ENCODE measurements at regions not wholly inside any gene's neighbourhood (a gene's known extent, or its start where the extent isn't known, plus 50 kb on each side); places are given as distances from the start of the nearest gene placed in this dataset.

- Histone ChIP-seq H3K36me3 (replicated peaks) (no peaks in the 10 kb centered on the region), H3K4me1 (no peaks in the 10 kb centered on the region), H3K9me3 (no peaks in the 10 kb centered on the region), H3K4me3 (no peak overlapping the region), H3K27me3 (ENCODE audit: low read depth) (no peaks in the 10 kb centered on the region)
- DNase-seq (ENCODE audit: low spot score in 2 of 2) = no peak
- in situ Hi-C loops (cut with MboI; ENCODE audit: low sequenced_read_pairs) = no loop called here
Measured at GRCh38 chr7:148472406-148472805, 118.2 kb upstream of the C7orf33 start.

GRCh38 chr7:148473703-148474480 lies 116.7 kb upstream of the C7orf33 start:
- Histone ChIP-seq H3K4me3 (no peak overlapping the region), H3K9me3 (no peaks in the 10 kb centered on the region), H3K4me1 (peaks cover 4% of the 10 kb centered on the region; the same call in 1 of the 2 replicates), H3K27me3 (ENCODE audit: low read depth) (no peaks in the 10 kb centered on the region), H3K36me3 (replicated peaks) (no peaks in the 10 kb centered on the region)
- no peak for DNase-seq (ENCODE audit: low spot score in 2 of 2)
- in situ Hi-C loops (cut with MboI; ENCODE audit: low sequenced_read_pairs) = no loop called here

- no peak overlapping the region for H3K4me3 ChIP-seq
- in situ Hi-C loops (cut with MboI; ENCODE audit: low sequenced_read_pairs) = no loop called here
- no peaks in the 10 kb centered on the region for H3K36me3 ChIP-seq (replicated peaks)
- H3K4me1 ChIP-seq = peaks cover 5% of the 10 kb centered on the region; the same call in 1 of the 2 replicates
- no peaks in the 10 kb centered on the region for H3K27me3 ChIP-seq (ENCODE audit: low read depth)
- no peak for DNase-seq (ENCODE audit: low spot score in 2 of 2)
- H3K9me3 ChIP-seq = no peaks in the 10 kb centered on the region
Measured at GRCh38 chr7:148474481-148475025, 116.0 kb upstream of the C7orf33 start.

GRCh38 chr7:148478551-148478950 lies 112.0 kb upstream of the C7orf33 start:
- in situ Hi-C loops (cut with MboI; ENCODE audit: low sequenced_read_pairs) = no loop called here
- H3K4me1 ChIP-seq = peaks cover 5% of the 10 kb centered on the region; the same call in 1 of the 2 replicates

GRCh38 chr7:148480479-148481146 lies 110.0 kb upstream of the C7orf33 start:
- H3K4me1 ChIP-seq = peaks cover 5% of the 10 kb centered on the region; the same call in 1 of the 2 replicates
- in situ Hi-C loops (cut with MboI; ENCODE audit: low sequenced_read_pairs) = no loop called here
- no peak for DNase-seq (ENCODE audit: low spot score in 2 of 2)
- no peaks in the 10 kb centered on the region for H3K27me3 ChIP-seq (ENCODE audit: low read depth)
- no peaks in the 10 kb centered on the region for H3K36me3 ChIP-seq (replicated peaks)
- no peaks in the 10 kb centered on the region for H3K9me3 ChIP-seq
- H3K4me3 ChIP-seq = no peak overlapping the region

More at GRCh38 chr7:148478551-148478950, 112.0 kb upstream of the C7orf33 start:
- H3K27me3 ChIP-seq (ENCODE audit: low read depth) = no peaks in the 10 kb centered on the region
- H3K9me3 ChIP-seq = no peaks in the 10 kb centered on the region
- no peaks in the 10 kb centered on the region for H3K36me3 ChIP-seq (replicated peaks)
- peak; percentile 18 to 28 for DNase-seq (ENCODE audit: low spot score in 2 of 2)
- H3K4me3 ChIP-seq = no peak overlapping the region

GRCh38 chr7:148481147-148481526 lies 109.4 kb upstream of the C7orf33 start:
- in situ Hi-C loops (cut with MboI; ENCODE audit: low sequenced_read_pairs) = no loop called here
- H3K9me3 ChIP-seq = no peaks in the 10 kb centered on the region
- no peak overlapping the region for H3K4me3 ChIP-seq
- H3K36me3 ChIP-seq (replicated peaks) = no peaks in the 10 kb centered on the region
- peaks cover 5% of the 10 kb centered on the region; the same call in 1 of the 2 replicates for H3K4me1 ChIP-seq
- no peak for DNase-seq (ENCODE audit: low spot score in 2 of 2)
- H3K27me3 ChIP-seq (ENCODE audit: low read depth) = no peaks in the 10 kb centered on the region

GRCh38 chr7:148481971-148482626 lies 108.5 kb upstream of the C7orf33 start:
- no peaks in the 10 kb centered on the region for H3K27me3 ChIP-seq (ENCODE audit: low read depth)
- no peak overlapping the region for H3K4me3 ChIP-seq
- no peaks in the 10 kb centered on the region for H3K36me3 ChIP-seq (replicated peaks)
- no peak for DNase-seq (ENCODE audit: low spot score in 2 of 2)
- in situ Hi-C loops (cut with MboI; ENCODE audit: low sequenced_read_pairs) = no loop called here
- H3K4me1 ChIP-seq = peaks cover 5% of the 10 kb centered on the region; the same call in 1 of the 2 replicates
- H3K9me3 ChIP-seq = no peaks in the 10 kb centered on the region

GRCh38 chr7:148483515-148484308 lies 106.9 kb upstream of the C7orf33 start:
- in situ Hi-C loops (cut with MboI; ENCODE audit: low sequenced_read_pairs) = no loop called here
- no peaks in the 10 kb centered on the region for H3K9me3 ChIP-seq
- no peak for DNase-seq (ENCODE audit: low spot score in 2 of 2)
- no peaks in the 10 kb centered on the region for H3K27me3 ChIP-seq (ENCODE audit: low read depth)
- no peaks in the 10 kb centered on the region for H3K36me3 ChIP-seq (replicated peaks)
- no peak overlapping the region for H3K4me3 ChIP-seq
- peaks cover 3% of the 10 kb centered on the region; the same call in 1 of the 2 replicates for H3K4me1 ChIP-seq

- H3K9me3 ChIP-seq = no peaks in the 10 kb centered on the region
- in situ Hi-C loops (cut with MboI; ENCODE audit: low sequenced_read_pairs) = no loop called here
Measured at GRCh38 chr7:148484486-148484885, 106.1 kb upstream of the C7orf33 start.

GRCh38 chr7:148485618-148486017 lies 104.9 kb upstream of the C7orf33 start:
- no peaks in the 10 kb centered on the region for H3K9me3 ChIP-seq
- H3K4me1 ChIP-seq = no peaks in the 10 kb centered on the region
- H3K27me3 ChIP-seq (ENCODE audit: low read depth) = no peaks in the 10 kb centered on the region
- in situ Hi-C loops (cut with MboI; ENCODE audit: low sequenced_read_pairs) = no loop called here
- no peak for DNase-seq (ENCODE audit: low spot score in 2 of 2)
- no peaks in the 10 kb centered on the region for H3K36me3 ChIP-seq (replicated peaks)
- H3K4me3 ChIP-seq = no peak overlapping the region

More at GRCh38 chr7:148484486-148484885, 106.1 kb upstream of the C7orf33 start:
- Histone ChIP-seq H3K4me3 (no peak overlapping the region), H3K36me3 (replicated peaks) (no peaks in the 10 kb centered on the region), H3K4me1 (no peaks in the 10 kb centered on the region), H3K27me3 (ENCODE audit: low read depth) (no peaks in the 10 kb centered on the region)
- DNase-seq (ENCODE audit: low spot score in 2 of 2) = no peak

- Histone ChIP-seq H3K4me3 (no peak overlapping the region), H3K36me3 (replicated peaks) (no peaks in the 10 kb centered on the region), H3K4me1 (no peaks in the 10 kb centered on the region), H3K27me3 (ENCODE audit: low read depth) (no peaks in the 10 kb centered on the region), H3K9me3 (no peaks in the 10 kb centered on the region)
- in situ Hi-C loops (cut with MboI; ENCODE audit: low sequenced_read_pairs) = no loop called here
- no peak for DNase-seq (ENCODE audit: low spot score in 2 of 2)
Measured at GRCh38 chr7:148486937-148487336, 103.6 kb upstream of the C7orf33 start.

- Histone ChIP-seq H3K9me3 (no peaks in the 10 kb centered on the region), H3K4me1 (no peaks in the 10 kb centered on the region), H3K36me3 (replicated peaks) (no peaks in the 10 kb centered on the region), H3K27me3 (ENCODE audit: low read depth) (no peaks in the 10 kb centered on the region), H3K4me3 (no peak overlapping the region)
- no peak for DNase-seq (ENCODE audit: low spot score in 2 of 2)
- in situ Hi-C loops (cut with MboI; ENCODE audit: low sequenced_read_pairs) = no loop called here
Measured at GRCh38 chr7:148487912-148488311, 102.7 kb upstream of the C7orf33 start.

GRCh38 chr7:148489678-148490077 lies 100.9 kb upstream of the C7orf33 start:
- Histone ChIP-seq H3K27me3 (ENCODE audit: low read depth) (no peaks in the 10 kb centered on the region), H3K36me3 (replicated peaks) (no peaks in the 10 kb centered on the region), H3K4me3 (no peak overlapping the region), H3K4me1 (no peaks in the 10 kb centered on the region), H3K9me3 (no peaks in the 10 kb centered on the region)
- DNase-seq (ENCODE audit: low spot score in 2 of 2) = no peak
- in situ Hi-C loops (cut with MboI; ENCODE audit: low sequenced_read_pairs) = no loop called here

Data from HAP-1 (cell line).